Right lobe of liver (tissue), 6 donors: ENCODE measurements at regions not wholly inside any gene's neighbourhood (a gene's known extent, or its start where the extent isn't known, plus 50 kb on each side); places are given as distances from the start of the nearest gene placed in this dataset.

Source experiments
- ATAC-seq, 4 donors: fragments of 200-7000 bp; cut with Tn5 transposase; one replicate each; pipeline ENCODE4 v1.9.1; 2020; ENCODE audit warnings: mild to moderate bottlenecking in 4 of 4, moderate library complexity in 4 of 4
- DNase-seq, 3 donors: peaks; one replicate each; pipeline ENCODE4 v3.0.0-alpha.2; 2020
- H3K27ac ChIP-seq, 3 donors: fragments of 200-600 bp; one replicate each; pipeline ENCODE4 v1.8.0; 2022
- H3K27me3 ChIP-seq, 2 donors: fragments of 200-600 bp; one replicate each; pipeline ENCODE4 v1.8.0; 2022
- H3K36me3 ChIP-seq, 4 donors: fragments of 200-600 bp; sonication (generic) in 1 of 4; one replicate each; pipeline versions ENCODE4 v1.5.1 to v1.8.0; 2017 to 2022; ENCODE audit warnings: control low read depth in 1 of 4
- H3K4me1 ChIP-seq, 4 donors: fragments of 200-600 bp; sonication (generic) in 1 of 4; one replicate each; pipeline versions ENCODE4 v1.5.1 to v1.8.0; 2017 to 2022; ENCODE audit warnings: control low read depth in 1 of 4
- H3K4me3 ChIP-seq, 3 donors: fragments of 200-600 bp; one replicate each; pipeline ENCODE4 v1.8.0; 2022
- H3K9me3 ChIP-seq, 4 donors: fragments of 200-600 bp; sonication (generic) in 1 of 4; one replicate each; pipeline versions ENCODE4 v1.5.1 to v1.8.0; 2017 to 2022; ENCODE audit warnings: control low read depth in 1 of 4
- CTCF ChIP-seq, 4 donors: fragments of 200-600 bp in 3 of 4; fragments of 450-650 bp in 1 of 4; IDR thresholded peaks; one replicate each; pipeline versions ENCODE4 v1.5.1 to v1.8.0; 2016 to 2022; ENCODE audit warnings: antibody characterized with exemption in 4 of 4, mild to moderate bottlenecking in 2 of 4
- POLR2A ChIP-seq: fragments of 450-650 bp; IDR thresholded peaks from one replicate; pipeline ENCODE4 v1.6.1; 2017; ENCODE audit warnings: antibody characterized with exemption, mild to moderate bottlenecking
- WGBS: methylation state at CpG from one replicate; pipeline ENCODE4 v1.1.6; 2018; ENCODE audit warnings: low coverage, low lambda C conversion rate; ENCODE audit not compliant: insufficient coverage; ENCODE audit errors: missing lambda C conversion rate; 5-methylcytosine and 5-hydroxymethylcytosine counted together
- intact Hi-C, 2 donors: fragments of 100-400 bp; cut with DNase I; formaldehyde crosslinking; loops; one replicate each; pipeline versions ENCODE4 v1.11.2 to v1.14.1; 2022
- donor health status: DM: no; HTN: yes; CAD: no.
- donor health status: DM: no; HTN: no; CAD: no.
- donor health status: DM: no; HTN: no; CAD: no.
- donor health status: DM: no; HTN: yes; CAD: no.
- donor health status: DM: no; HTN: yes; CAD: no.

GRCh38 chr5:30759731-30760130 is 433.8 kb upstream of the CDH6 start:
- Histone ChIP-seq H3K36me3 (no peaks in the 10 kb centered on the region), H3K27me3 (no peaks in the 10 kb centered on the region), H3K9me3 (no peaks in the 10 kb centered on the region), H3K27ac (no peak overlapping the region), H3K4me1 (no peaks in the 10 kb centered on the region), H3K4me3 (no peak overlapping the region)
- ATAC-seq: no peak
- no peak for TF ChIP-seq CTCF (IDR thresholded peaks at IDR 0.05)
- TF ChIP-seq POLR2A: no peak
- intact Hi-C loops: no loop called here
- WGBS: 63% methylated on average over 3 of the region's 3 CpGs
- DNase-seq: no peak

- H3K9me3 ChIP-seq: no peaks in the 10 kb centered on the region
- intact Hi-C loops: no loop called here
- ATAC-seq (no peak), DNase-seq (no peak)
- H3K4me1 ChIP-seq: no peaks in the 10 kb centered on the region
- no peak for TF ChIP-seq POLR2A
- no peak for TF ChIP-seq CTCF (IDR thresholded peaks at IDR 0.05)
- no peak overlapping the region for H3K27ac ChIP-seq
- 47% methylated on average over 2 of the region's 2 CpGs for WGBS
- no peak overlapping the region for H3K4me3 ChIP-seq
- H3K36me3 ChIP-seq: no peaks in the 10 kb centered on the region
- no peaks in the 10 kb centered on the region for H3K27me3 ChIP-seq
Measured at GRCh38 chr5:30752015-30752414, 441.5 kb upstream of the CDH6 start.

GRCh38 chr5:30749971-30750370 is 443.5 kb upstream of the CDH6 start:
- TF ChIP-seq CTCF (IDR thresholded peaks at IDR 0.05) (no peak), POLR2A (no peak)
- Histone ChIP-seq H3K9me3 (no peaks in the 10 kb centered on the region), H3K4me1 (no peaks in the 10 kb centered on the region), H3K4me3 (no peak overlapping the region), H3K36me3 (no peaks in the 10 kb centered on the region), H3K27me3 (no peaks in the 10 kb centered on the region), H3K27ac (no peak overlapping the region)
- 65% methylated on average over 2 of the region's 2 CpGs for WGBS
- ATAC-seq: no peak
- DNase-seq: no peak
- intact Hi-C loops: no loop called here

GRCh38 chr5:30747412-30747811 is 446.1 kb upstream of the CDH6 start:
- Histone ChIP-seq H3K27me3 (no peaks in the 10 kb centered on the region), H3K4me3 (no peak overlapping the region), H3K9me3 (no peaks in the 10 kb centered on the region), H3K4me1 (no peaks in the 10 kb centered on the region), H3K36me3 (no peaks in the 10 kb centered on the region), H3K27ac (no peak overlapping the region)
- intact Hi-C loops: no loop called here
- DNase-seq: no peak
- no peak for TF ChIP-seq CTCF (IDR thresholded peaks at IDR 0.05)
- TF ChIP-seq POLR2A: no peak
- WGBS: 70% methylated on average over 3 of the region's 4 CpGs
- no peak for ATAC-seq

- Histone ChIP-seq H3K27me3 (no peaks in the 10 kb centered on the region), H3K4me1 (no peaks in the 10 kb centered on the region), H3K27ac (no peak overlapping the region), H3K9me3 (no peaks in the 10 kb centered on the region), H3K4me3 (no peak overlapping the region), H3K36me3 (no peaks in the 10 kb centered on the region)
- DNase-seq (no peak), ATAC-seq (no peak)
- intact Hi-C loops: no loop called here
- no peak for TF ChIP-seq CTCF (IDR thresholded peaks at IDR 0.05)
- TF ChIP-seq POLR2A: no peak
Measured at GRCh38 chr5:30736669-30737068, 456.8 kb upstream of the CDH6 start.
